ENCODE measurements at regions not wholly inside any gene's neighbourhood (a gene's known extent, or its start where the extent isn't known, plus 50 kb on each side); places are given as distances from the start of the nearest gene placed in this dataset.

DNA sequence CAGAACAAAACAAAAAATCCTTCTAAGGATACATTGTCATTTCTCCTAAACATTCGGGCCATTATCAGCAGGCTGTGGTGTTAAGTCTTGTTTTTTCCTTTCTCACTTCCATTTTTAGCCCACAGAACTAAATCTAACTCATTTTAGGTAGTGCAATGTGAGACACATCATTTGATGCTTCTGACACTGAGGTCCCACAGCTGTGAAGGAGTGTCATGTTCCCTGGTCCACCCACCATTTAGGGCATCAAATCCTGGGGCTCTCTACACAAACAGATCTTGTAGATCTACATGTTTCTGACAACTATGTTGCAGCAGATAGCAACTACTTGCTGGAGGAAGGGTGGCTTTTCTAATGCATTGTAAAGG, 232.5 kb upstream of the IGFBP3 start:
- TF ChIP-seq, protein P1, sequence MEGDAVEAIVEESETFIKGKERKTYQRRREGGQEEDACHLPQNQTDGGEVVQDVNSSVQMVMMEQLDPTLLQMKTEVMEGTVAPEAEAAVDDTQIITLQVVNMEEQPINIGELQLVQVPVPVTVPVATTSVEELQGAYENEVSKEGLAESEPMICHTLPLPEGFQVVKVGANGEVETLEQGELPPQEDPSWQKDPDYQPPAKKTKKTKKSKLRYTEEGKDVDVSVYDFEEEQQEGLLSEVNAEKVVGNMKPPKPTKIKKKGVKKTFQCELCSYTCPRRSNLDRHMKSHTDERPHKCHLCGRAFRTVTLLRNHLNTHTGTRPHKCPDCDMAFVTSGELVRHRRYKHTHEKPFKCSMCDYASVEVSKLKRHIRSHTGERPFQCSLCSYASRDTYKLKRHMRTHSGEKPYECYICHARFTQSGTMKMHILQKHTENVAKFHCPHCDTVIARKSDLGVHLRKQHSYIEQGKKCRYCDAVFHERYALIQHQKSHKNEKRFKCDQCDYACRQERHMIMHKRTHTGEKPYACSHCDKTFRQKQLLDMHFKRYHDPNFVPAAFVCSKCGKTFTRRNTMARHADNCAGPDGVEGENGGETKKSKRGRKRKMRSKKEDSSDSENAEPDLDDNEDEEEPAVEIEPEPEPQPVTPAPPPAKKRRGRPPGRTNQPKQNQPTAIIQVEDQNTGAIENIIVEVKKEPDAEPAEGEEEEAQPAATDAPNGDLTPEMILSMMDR (IDR thresholded peaks at IDR 0.05), result no peak
- TF ChIP-seq POLR2A (IDR thresholded peaks at IDR 0.05), result no peak
